Pons (tissue), 1 donor: ENCODE measurements at regions not wholly inside any gene's neighbourhood (a gene's known extent, or its start where the extent isn't known, plus 50 kb on each side); places are given as distances from the start of the nearest gene placed in this dataset.

Experiments
- DNase-seq: peaks from one replicate; pipeline ENCODE4 v3.0.0-alpha.2; 2016; ENCODE audit warnings: low spot score

DNA sequence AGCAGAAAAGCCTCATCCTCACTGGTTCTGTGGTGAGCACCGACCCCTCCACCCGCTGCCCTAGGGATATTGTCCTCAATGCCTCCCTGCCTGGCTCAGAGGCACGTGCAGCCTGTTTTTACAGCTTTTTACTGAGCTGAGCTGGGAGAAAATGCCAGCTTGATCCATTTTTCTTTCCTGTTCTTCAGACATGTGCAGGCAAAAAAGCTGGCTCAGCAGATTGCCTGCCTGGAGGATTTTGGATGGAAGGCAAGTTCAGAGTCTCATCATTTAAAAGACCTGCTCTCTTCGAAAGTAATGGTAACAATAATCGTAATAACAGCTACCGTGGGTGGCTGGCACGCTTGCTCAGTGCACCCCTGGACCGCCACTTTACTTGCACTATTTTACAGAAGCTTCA, 135.0 kb upstream of the SMIM23 start:
- DNase-seq = no peak

GRCh38 chr5:171651102-171651501, 134.5 kb upstream of the SMIM23 start:
- no peak for DNase-seq

- no peak for DNase-seq
Observed at GRCh38 chr5:171654881-171655280, 130.7 kb upstream of the SMIM23 start.

GRCh38 chr5:171657473-171657872, 128.1 kb upstream of the SMIM23 start:
- no peak for DNase-seq

GRCh38 chr5:171659896-171660295, 125.7 kb upstream of the SMIM23 start:
- DNase-seq = no peak

DNA sequence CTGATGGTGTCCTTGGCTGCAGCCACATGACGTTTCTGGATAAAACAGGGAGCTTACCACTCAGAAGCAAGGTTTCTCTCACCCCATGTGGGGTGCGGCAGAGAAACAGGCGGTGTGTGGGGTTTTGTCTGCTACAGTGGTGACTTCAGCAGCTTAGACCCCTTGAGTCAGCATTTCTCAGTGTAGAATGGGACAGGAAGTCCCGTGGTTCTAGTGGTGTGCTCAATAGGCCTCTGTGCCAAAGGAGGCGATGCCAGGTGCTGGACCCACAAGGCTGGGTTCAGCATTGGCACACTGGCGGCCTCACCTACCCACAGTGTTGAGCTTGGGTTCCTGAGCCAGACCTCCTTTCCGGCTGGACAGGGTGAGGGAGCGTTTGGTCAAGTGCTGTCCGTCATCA, 125.2 kb upstream of the SMIM23 start:
- DNase-seq = no peak

DNA sequence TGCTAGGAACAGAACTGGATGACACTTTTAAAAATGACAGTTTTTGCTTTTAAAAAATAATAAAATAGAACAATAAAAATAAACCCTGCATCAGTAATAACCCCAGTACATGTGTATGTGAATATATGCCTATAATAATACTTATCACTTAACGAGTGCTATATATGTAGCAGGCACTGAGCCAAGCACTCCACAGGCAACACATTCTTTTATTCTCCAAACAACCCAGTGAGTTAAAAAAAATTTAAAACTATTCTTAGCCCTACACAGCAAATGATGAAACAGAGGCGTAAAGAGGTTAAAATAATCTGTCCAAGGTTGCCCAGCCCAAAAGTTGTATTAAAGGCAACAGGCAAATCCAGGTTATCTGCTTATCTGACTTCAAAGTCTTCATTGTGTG, 124.5 kb upstream of the SMIM23 start:
- no peak for DNase-seq

- DNase-seq = no peak
Observed at GRCh38 chr5:171663311-171664085, 122.1 kb upstream of the SMIM23 start.

DNA sequence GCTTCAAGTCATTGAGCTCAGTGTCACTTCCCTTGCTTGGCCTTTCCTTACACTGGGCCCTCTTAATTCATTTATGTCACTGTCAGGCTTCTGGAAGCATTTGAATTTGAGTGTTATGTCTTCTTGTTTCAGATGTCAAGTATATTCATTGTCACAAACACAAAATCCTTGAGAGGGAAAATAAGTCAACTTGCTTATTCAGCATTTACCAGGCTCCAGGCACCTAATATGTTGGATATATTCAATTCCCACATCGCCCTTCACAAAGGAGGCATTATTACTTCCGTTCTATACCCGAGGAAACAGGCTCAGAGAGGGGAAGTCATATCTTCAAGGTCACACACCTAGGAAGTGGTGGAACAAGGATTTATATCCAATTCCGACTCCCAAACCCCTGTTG, 121.1 kb upstream of the SMIM23 start:
- DNase-seq = no peak

DNA sequence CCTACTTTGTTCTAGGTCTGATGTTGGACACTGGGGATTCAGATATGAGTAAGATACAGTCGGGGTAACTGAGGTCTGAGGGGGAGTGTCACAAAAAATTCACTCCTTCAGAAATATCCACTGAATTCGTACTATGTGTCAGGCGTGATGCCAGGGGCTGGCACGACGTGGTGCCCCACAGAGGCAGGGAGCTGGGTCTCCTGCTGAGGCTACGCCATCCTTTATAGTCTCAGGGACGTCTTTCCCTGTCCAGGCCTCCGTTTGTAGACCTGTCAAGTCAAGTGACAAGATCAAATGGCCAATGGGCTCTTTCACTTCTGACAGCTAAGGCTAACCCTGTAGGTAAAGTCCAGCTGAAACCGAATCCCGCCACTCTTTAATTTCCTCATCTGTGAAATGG, 118.8 kb upstream of the SMIM23 start:
- DNase-seq = no peak

- DNase-seq = no peak
Observed at GRCh38 chr5:171667341-171668096, 118.1 kb upstream of the SMIM23 start.

GRCh38 chr5:171668097-171668412, 117.6 kb upstream of the SMIM23 start:
- DNase-seq = no peak

- no peak for DNase-seq
Observed at GRCh38 chr5:171669571-171669970, 116.0 kb upstream of the SMIM23 start.

- DNase-seq = no peak
Observed at GRCh38 chr5:171672556-171672955, 113.1 kb upstream of the SMIM23 start.

DNA sequence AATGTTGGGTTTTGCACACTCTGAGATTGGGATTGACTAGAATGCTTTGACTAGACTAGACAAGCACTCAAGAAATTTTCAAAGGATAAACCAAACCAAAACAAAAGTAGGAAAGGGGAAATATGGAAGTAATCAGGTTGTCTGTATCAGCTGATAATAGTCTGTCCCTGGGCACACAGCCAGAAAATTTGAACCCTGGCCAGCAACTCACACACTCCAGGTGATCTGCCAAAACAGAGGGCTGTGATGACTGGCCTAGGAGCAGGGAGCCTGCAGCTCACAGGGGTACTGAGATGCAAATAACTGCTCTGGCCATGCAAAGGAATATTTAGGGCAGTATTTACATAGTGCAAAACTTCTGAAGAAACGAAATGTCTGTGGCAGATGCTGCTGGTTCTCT, 112.3 kb upstream of the SMIM23 start:
- DNase-seq = no peak

DNA sequence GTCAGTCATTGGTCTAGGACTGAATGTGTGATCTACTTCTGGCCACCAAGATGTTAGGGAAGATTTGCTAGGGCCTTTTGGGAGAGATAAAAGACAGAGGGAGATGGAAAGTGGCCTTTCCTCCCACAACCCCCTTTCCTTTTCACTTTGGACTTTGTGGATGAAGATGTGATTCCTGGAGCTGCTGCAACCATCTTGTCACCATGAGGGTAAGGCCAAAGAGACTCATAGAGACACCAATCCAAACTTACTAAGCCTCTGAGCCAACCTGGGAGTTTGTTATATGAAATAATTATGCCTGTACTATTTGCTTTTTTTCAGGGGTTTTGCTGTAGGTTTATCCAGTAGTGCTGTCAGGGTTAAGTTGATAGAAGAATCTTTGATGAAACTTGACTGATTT, 111.8 kb upstream of the SMIM23 start:
- DNase-seq = no peak

DNA sequence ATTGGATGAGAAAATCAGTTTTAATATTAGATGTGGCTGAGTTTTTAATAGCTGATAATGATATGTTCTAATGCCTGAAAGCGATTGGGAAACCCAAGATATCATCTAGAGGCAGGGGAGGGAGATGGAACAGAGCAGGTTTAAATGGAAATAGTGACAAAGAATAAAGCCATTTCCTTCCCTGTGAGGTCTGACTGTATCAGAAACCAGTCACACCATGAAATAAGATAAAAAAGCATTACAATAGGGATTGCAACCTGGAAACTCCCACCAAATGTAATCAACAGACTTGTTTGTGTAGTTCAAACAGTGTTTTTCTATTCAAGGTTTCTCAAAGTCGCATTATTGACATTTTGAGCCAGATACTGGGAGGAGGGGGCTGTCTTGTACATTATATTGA, 110.1 kb upstream of the SMIM23 start:
- no peak for DNase-seq

GRCh38 chr5:171676286-171676944, 109.2 kb upstream of the SMIM23 start:
- peak; percentile 69 for DNase-seq

GRCh38 chr5:171678646-171679045, 107.0 kb upstream of the SMIM23 start:
- DNase-seq = no peak

DNA sequence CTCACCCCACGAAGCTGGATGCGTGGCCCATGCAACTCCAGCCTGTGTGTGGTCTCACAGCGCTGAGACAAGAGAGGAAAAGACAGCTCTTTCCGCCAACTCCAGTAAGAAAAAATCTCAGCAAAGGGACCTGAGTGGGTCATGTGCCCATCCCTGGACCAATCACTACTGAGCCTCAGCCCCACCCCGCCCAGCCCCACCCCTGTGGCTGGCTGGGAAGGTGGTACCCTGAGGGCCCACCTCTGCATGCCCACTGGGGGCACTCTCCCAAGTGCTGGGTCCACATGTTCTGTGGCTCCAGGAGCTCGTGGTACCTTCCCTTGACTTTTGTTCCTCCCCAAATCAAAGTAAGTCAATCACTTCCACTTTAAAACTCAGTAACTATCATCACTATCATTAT, 105.1 kb upstream of the SMIM23 start:
- DNase-seq = no peak

DNA sequence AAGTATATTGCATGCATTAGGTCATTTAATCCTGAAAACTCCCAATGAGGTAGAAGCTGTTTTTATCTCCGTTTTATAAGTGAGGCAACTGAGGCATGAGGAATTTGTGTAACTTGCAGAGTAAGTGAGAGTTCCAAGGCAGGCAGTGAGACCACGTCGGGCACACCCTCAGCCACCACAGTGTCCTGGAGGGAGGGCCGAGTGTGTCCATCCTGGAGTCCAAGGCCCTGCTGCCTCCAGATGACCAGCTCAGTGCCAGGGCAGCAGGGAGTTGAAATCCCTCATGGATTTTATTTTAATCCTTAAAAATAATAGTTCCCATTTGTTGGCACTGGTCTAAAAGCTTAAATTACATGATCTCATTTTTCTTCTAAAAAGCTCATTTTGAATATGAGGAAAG, 104.6 kb upstream of the SMIM23 start:
- no peak for DNase-seq

- no peak for DNase-seq
Observed at GRCh38 chr5:171681677-171682076, 103.9 kb upstream of the SMIM23 start.

- no peak for DNase-seq
Observed at GRCh38 chr5:171682801-171683200, 102.8 kb upstream of the SMIM23 start.
